Fibroblast of lung (primary cell): ENCODE measurements at regions not wholly inside any gene's neighbourhood (a gene's known extent, or its start where the extent isn't known, plus 50 kb on each side); places are given as distances from the start of the nearest gene placed in this dataset.

ENCODE experiments used
- DNase-seq, 2 donors: peaks; one replicate each; pipeline versions ENCODE4 v3.0.0 to v3.0.0-alpha.2; 2010; ENCODE audit warnings: low read depth in 2 of 2
- H2AFZ ChIP-seq: 2 replicates; pipeline ENCODE4 v1.5.1; 2012; ENCODE audit warnings: low read length, control low read depth, inconsistent platforms
- H3K27ac ChIP-seq: 2 replicates; pipeline ENCODE4 v1.5.1; 2011; ENCODE audit warnings: low read length, control low read depth; ENCODE audit not compliant: insufficient read depth
- H3K27me3 ChIP-seq: 2 replicates; pipeline ENCODE4 v1.5.1; 2011; ENCODE audit warnings: mild to moderate bottlenecking, low read length; ENCODE audit not compliant: control insufficient read depth, insufficient read depth
- H3K36me3 ChIP-seq: 2 replicates; pipeline ENCODE4 v1.5.1; 2011; ENCODE audit warnings: low read length; ENCODE audit not compliant: control insufficient read depth, insufficient read depth
- H3K4me1 ChIP-seq: 2 replicates; pipeline ENCODE4 v1.5.1; 2011; ENCODE audit warnings: low read length; ENCODE audit not compliant: control insufficient read depth, insufficient read depth; ENCODE audit errors: extremely low read depth
- H3K4me2 ChIP-seq: 2 replicates; pipeline ENCODE4 v1.5.1; 2011; ENCODE audit warnings: low read length, control low read depth; ENCODE audit not compliant: insufficient read depth; ENCODE audit errors: extremely low read depth
- H3K4me3 ChIP-seq, 4 experiments: fragments of 200-600 bp in 1 of 4; sonication (generic) in 1 of 4; replicated peaks in 1 of 4; 2 replicates each; pipeline ENCODE4 v1.5.1; 2011 to 2016; ENCODE audit warnings: low read length in 4 of 4, low read depth in 3 of 4, mild to moderate bottlenecking in 3 of 4, control low read depth in 2 of 4, inconsistent platforms in 1 of 4, mixed read lengths in 1 of 4; ENCODE audit not compliant: insufficient read depth in 1 of 4; ENCODE audit errors: control extremely low read depth in 1 of 4
- H3K79me2 ChIP-seq: 2 replicates; pipeline ENCODE4 v1.5.1; 2012; ENCODE audit warnings: mild to moderate bottlenecking, low read length, inconsistent platforms; ENCODE audit not compliant: control insufficient read depth, insufficient read depth
- H3K9ac ChIP-seq: 2 replicates; pipeline ENCODE4 v1.5.1; 2011; ENCODE audit warnings: mild to moderate bottlenecking, low read length, control low read depth; ENCODE audit not compliant: insufficient read depth
- H3K9me3 ChIP-seq: 2 replicates; pipeline ENCODE4 v1.5.1; 2012; ENCODE audit warnings: low read depth, low read length; ENCODE audit not compliant: control insufficient read depth, insufficient read depth
- H4K20me1 ChIP-seq: 2 replicates; pipeline ENCODE4 v1.5.1; 2011; ENCODE audit warnings: low read length; ENCODE audit not compliant: control insufficient read depth, insufficient read depth; ENCODE audit errors: extremely low read depth
- CTCF ChIP-seq, 2 donors: IDR thresholded peaks in 1 of 2; conservative IDR thresholded peaks in 1 of 2; 1 replicate in 1 of 2; 2 replicates in 1 of 2; pipeline ENCODE4 v1.5.1; 2011 to 2012; ENCODE audit warnings: low read length in 2 of 2, control low read depth in 1 of 2, inconsistent platforms in 1 of 2, low read depth in 1 of 2, mild to moderate bottlenecking in 1 of 2
- EZH2 ChIP-seq: IDR thresholded peaks from 2 replicates; pipeline ENCODE4 v1.5.1; 2012; ENCODE audit warnings: low read length, control low read depth, mild to moderate bottlenecking; ENCODE audit errors: missing control alignments

DNA sequence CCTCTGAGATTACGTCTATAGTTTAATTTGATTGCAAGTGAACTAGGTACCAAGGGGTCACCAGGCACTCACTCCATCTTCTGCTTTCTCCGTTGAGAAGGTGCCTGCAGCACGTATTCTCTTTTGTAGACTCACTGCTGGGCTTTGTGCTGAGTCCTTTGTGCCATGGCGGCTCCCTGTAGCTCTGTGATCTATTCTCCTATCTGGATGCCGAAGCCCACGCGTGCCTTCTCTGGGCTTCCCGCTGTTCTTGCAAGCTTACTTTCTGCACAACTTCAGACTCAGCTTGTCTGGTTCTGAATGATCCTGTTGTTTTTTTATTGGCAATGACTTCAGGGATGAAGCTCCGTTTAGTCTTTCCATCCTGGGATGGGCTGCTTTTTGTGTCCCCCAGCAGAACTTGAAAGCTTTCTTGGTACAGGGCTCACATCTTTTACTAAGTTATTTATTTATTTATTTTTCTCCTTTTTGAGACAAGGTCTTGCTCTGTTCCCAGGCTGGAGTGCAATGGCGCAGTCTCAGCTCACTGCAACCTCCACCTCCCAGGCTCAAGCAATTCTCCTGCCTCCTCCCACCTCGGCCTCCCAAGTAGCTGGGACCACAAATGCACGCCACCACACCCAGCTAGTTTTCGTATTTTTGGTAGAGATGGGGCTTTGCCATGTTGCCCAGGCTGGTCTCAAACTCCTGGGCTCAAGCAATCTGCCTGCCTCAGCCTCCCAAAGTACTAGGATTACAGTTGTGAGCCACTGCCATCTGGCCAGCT is 100.9 kb upstream of the NKX1-1 start:
- Histone ChIP-seq H3K4me1 (no peaks in the 10 kb centered on the region), H3K9ac (no peak overlapping the region), H3K4me2 (no peak overlapping the region), H3K9me3 (no peaks in the 10 kb centered on the region), H2AFZ (no peak overlapping the region), H3K36me3 (no peaks in the 10 kb centered on the region), H3K79me2 (no peaks in the 10 kb centered on the region), H3K27me3 (peaks cover 2% of the 10 kb centered on the region), H3K4me3 (no peak overlapping the region), H4K20me1 (no peaks in the 10 kb centered on the region), H3K27ac (no peak overlapping the region)
- DNase-seq, result no peak
- no peak for TF ChIP-seq CTCF (conservative IDR thresholded peaks at IDR 0.05 in 1 of 2, IDR thresholded peaks at IDR 0.05 in 1 of 2; ENCODE audit: low read depth in 1 of 2, low read length in 2 of 2)
- TF ChIP-seq EZH2, result no peak

- no peak for DNase-seq
- Histone ChIP-seq H3K4me2 (no peak overlapping the region), H3K27ac (no peak overlapping the region), H3K4me1 (no peaks in the 10 kb centered on the region), H3K9me3 (no peaks in the 10 kb centered on the region), H3K4me3 (no peak overlapping the region), H4K20me1 (no peaks in the 10 kb centered on the region), H2AFZ (no peak overlapping the region), H3K27me3 (peaks cover 2% of the 10 kb centered on the region), H3K79me2 (no peaks in the 10 kb centered on the region), H3K36me3 (no peaks in the 10 kb centered on the region), H3K9ac (no peak overlapping the region)
- TF ChIP-seq EZH2 (no peak), CTCF (conservative IDR thresholded peaks at IDR 0.05 in 1 of 2, IDR thresholded peaks at IDR 0.05 in 1 of 2; ENCODE audit: low read depth in 1 of 2, low read length in 2 of 2) (no peak)
These were observed 99.5 kb upstream of the NKX1-1 start for GRCh38 chr4:1505511-1506460.
